Fibroblast of pulmonary artery (primary cell): ENCODE measurements at regions not wholly inside any gene's neighbourhood (a gene's known extent, or its start where the extent isn't known, plus 50 kb on each side); places are given as distances from the start of the nearest gene placed in this dataset.

Source experiments
- DNase-seq: peaks from one replicate; pipeline ENCODE4 v3.0.0-alpha.2; 2010; ENCODE audit warnings: low read depth
- H3K4me3 ChIP-seq: replicated peaks from 2 replicates; pipeline ENCODE4 v1.5.1; 2011; ENCODE audit warnings: low read depth, mild to moderate bottlenecking, control low read depth, low read length, moderate library complexity
- CTCF ChIP-seq: IDR thresholded peaks from 2 replicates; pipeline ENCODE4 v1.5.1; 2011; ENCODE audit warnings: mild to moderate bottlenecking, control low read depth, low read length, inconsistent platforms; ENCODE audit errors: missing control alignments

- DNase-seq: no peak
- no peak for TF ChIP-seq CTCF
- no peak overlapping the region for H3K4me3 ChIP-seq
Observed at GRCh38 chr16:85440744-85441143, 172.4 kb upstream of the GSE1 start.

GRCh38 chr16:85441189-85441889 is 171.8 kb upstream of the GSE1 start:
- no peak overlapping the region for H3K4me3 ChIP-seq
- DNase-seq: no peak
- no peak for TF ChIP-seq CTCF

- no peak for TF ChIP-seq CTCF
- DNase-seq: no peak
- no peak overlapping the region for H3K4me3 ChIP-seq
Observed at GRCh38 chr16:85441890-85442670, 171.0 kb upstream of the GSE1 start.

- H3K4me3 ChIP-seq: no peak overlapping the region
- DNase-seq: no peak
- TF ChIP-seq CTCF: no peak
Observed at GRCh38 chr16:85443116-85443515, 170.0 kb upstream of the GSE1 start.

- no peak for TF ChIP-seq CTCF
- no peak for DNase-seq
- H3K4me3 ChIP-seq: no peak overlapping the region
Observed at GRCh38 chr16:85443531-85443930, 169.6 kb upstream of the GSE1 start.

GRCh38 chr16:85445064-85445778 is 167.9 kb upstream of the GSE1 start:
- TF ChIP-seq CTCF: no peak
- DNase-seq: no peak
- no peak overlapping the region for H3K4me3 ChIP-seq
